ENCODE measurements at regions not wholly inside any gene's neighbourhood (a gene's known extent, or its start where the extent isn't known, plus 50 kb on each side); places are given as distances from the start of the nearest gene placed in this dataset.
A peak's percentile ranks its signal among the peaks of the same experiment; 100 is the strongest.

- TF ChIP-seq TAF1 (IDR thresholded peaks at IDR 0.05; ENCODE audit: borderline replicate concordance, low read depth, low read length): no peak
- no peak for TF ChIP-seq POLR2AphosphoS5 (IDR thresholded peaks at IDR 0.05; ENCODE audit: low read depth, low read length)
- no peak for TF ChIP-seq POLR2A (IDR thresholded peaks at IDR 0.05; ENCODE audit: low read depth, low read length)
- no peak for FAIRE-seq
- DNase-seq (ENCODE audit: insufficient read length): no peak
Observed at GRCh38 chr5:56648460-56649034, 166.8 kb upstream of the MAP3K1 start.

GRCh38 chr5:56647099-56647850 is 168.1 kb upstream of the MAP3K1 start:
- no peak for FAIRE-seq
- TF ChIP-seq TAF1 (IDR thresholded peaks at IDR 0.05; ENCODE audit: borderline replicate concordance, low read depth, low read length) (no peak), POLR2AphosphoS5 (IDR thresholded peaks at IDR 0.05; ENCODE audit: low read depth, low read length) (no peak), POLR2A (IDR thresholded peaks at IDR 0.05; ENCODE audit: low read depth, low read length) (no peak)

GRCh38 chr5:56641635-56642260 is 173.6 kb upstream of the MAP3K1 start:
- TF ChIP-seq POLR2AphosphoS5 (IDR thresholded peaks at IDR 0.05; ENCODE audit: low read depth, low read length) (no peak), POLR2A (IDR thresholded peaks at IDR 0.05; ENCODE audit: low read depth, low read length) (no peak), TAF1 (IDR thresholded peaks at IDR 0.05; ENCODE audit: borderline replicate concordance, low read depth, low read length) (no peak)
- FAIRE-seq (no peak), DNase-seq (ENCODE audit: insufficient read length) (no peak)

More at GRCh38 chr5:56647099-56647850, 168.1 kb upstream of the MAP3K1 start:
- no peak for DNase-seq (ENCODE audit: insufficient read length)

- no peak for TF ChIP-seq POLR2AphosphoS5 (IDR thresholded peaks at IDR 0.05; ENCODE audit: low read depth, low read length)
- TF ChIP-seq POLR2A (IDR thresholded peaks at IDR 0.05; ENCODE audit: low read depth, low read length): no peak
- TF ChIP-seq TAF1 (IDR thresholded peaks at IDR 0.05; ENCODE audit: borderline replicate concordance, low read depth, low read length): no peak
- DNase-seq (ENCODE audit: insufficient read length) (no peak), FAIRE-seq (no peak)
Observed at GRCh38 chr5:56640763-56641406, 174.5 kb upstream of the MAP3K1 start.

- no peak for TF ChIP-seq POLR2A (IDR thresholded peaks at IDR 0.05; ENCODE audit: low read depth, low read length)
- TF ChIP-seq TAF1 (IDR thresholded peaks at IDR 0.05; ENCODE audit: borderline replicate concordance, low read depth, low read length): no peak
- no peak for TF ChIP-seq POLR2AphosphoS5 (IDR thresholded peaks at IDR 0.05; ENCODE audit: low read depth, low read length)
- no peak for DNase-seq (ENCODE audit: insufficient read length)
- peak; percentile 57 for FAIRE-seq
Observed at GRCh38 chr5:56639476-56639875, 175.9 kb upstream of the MAP3K1 start.

GRCh38 chr5:56638768-56639238 is 176.5 kb upstream of the MAP3K1 start:
- no peak for TF ChIP-seq TAF1 (IDR thresholded peaks at IDR 0.05; ENCODE audit: borderline replicate concordance, low read depth, low read length)
- TF ChIP-seq POLR2AphosphoS5 (IDR thresholded peaks at IDR 0.05; ENCODE audit: low read depth, low read length): no peak
- TF ChIP-seq POLR2A (IDR thresholded peaks at IDR 0.05; ENCODE audit: low read depth, low read length): no peak
- DNase-seq (ENCODE audit: insufficient read length) (no peak), FAIRE-seq (no peak)

GRCh38 chr5:56638061-56638621 is 177.2 kb upstream of the MAP3K1 start:
- FAIRE-seq (no peak), DNase-seq (ENCODE audit: insufficient read length) (no peak)
- TF ChIP-seq POLR2AphosphoS5 (IDR thresholded peaks at IDR 0.05; ENCODE audit: low read depth, low read length) (no peak), POLR2A (IDR thresholded peaks at IDR 0.05; ENCODE audit: low read depth, low read length) (no peak), TAF1 (IDR thresholded peaks at IDR 0.05; ENCODE audit: borderline replicate concordance, low read depth, low read length) (no peak)

GRCh38 chr5:56637321-56637920 is 177.9 kb upstream of the MAP3K1 start:
- no peak for DNase-seq (ENCODE audit: insufficient read length)
- no peak for TF ChIP-seq TAF1 (IDR thresholded peaks at IDR 0.05; ENCODE audit: borderline replicate concordance, low read depth, low read length)
- FAIRE-seq: no peak

GRCh38 chr5:56633950-56634349 is 181.4 kb upstream of the MAP3K1 start:
- DNase-seq (ENCODE audit: insufficient read length) (no peak), FAIRE-seq (no peak)
- TF ChIP-seq TAF1 (IDR thresholded peaks at IDR 0.05; ENCODE audit: borderline replicate concordance, low read depth, low read length) (no peak), POLR2A (IDR thresholded peaks at IDR 0.05; ENCODE audit: low read depth, low read length) (no peak), POLR2AphosphoS5 (IDR thresholded peaks at IDR 0.05; ENCODE audit: low read depth, low read length) (no peak)

GRCh38 chr5:56632939-56633338 is 182.4 kb upstream of the MAP3K1 start:
- no peak for FAIRE-seq
- TF ChIP-seq TAF1 (IDR thresholded peaks at IDR 0.05; ENCODE audit: borderline replicate concordance, low read depth, low read length): no peak
- no peak for TF ChIP-seq POLR2AphosphoS5 (IDR thresholded peaks at IDR 0.05; ENCODE audit: low read depth, low read length)
- no peak for TF ChIP-seq POLR2A (IDR thresholded peaks at IDR 0.05; ENCODE audit: low read depth, low read length)
- DNase-seq (ENCODE audit: insufficient read length): no peak

- DNase-seq (ENCODE audit: insufficient read length) (no peak), FAIRE-seq (no peak)
- TF ChIP-seq TAF1 (IDR thresholded peaks at IDR 0.05; ENCODE audit: borderline replicate concordance, low read depth, low read length) (no peak), POLR2AphosphoS5 (IDR thresholded peaks at IDR 0.05; ENCODE audit: low read depth, low read length) (no peak), POLR2A (IDR thresholded peaks at IDR 0.05; ENCODE audit: low read depth, low read length) (no peak)
Observed at GRCh38 chr5:56632199-56632598, 183.2 kb upstream of the MAP3K1 start.
